ENCODE measurements at regions not wholly inside any gene's neighbourhood (a gene's known extent, or its start where the extent isn't known, plus 50 kb on each side); places are given as distances from the start of the nearest gene placed in this dataset.
"Not testable (repeated sequence)": the region's sequence is repeated elsewhere in the genome, so short reads cannot be mapped to it uniquely, and the experiment has no call there.

DNA sequence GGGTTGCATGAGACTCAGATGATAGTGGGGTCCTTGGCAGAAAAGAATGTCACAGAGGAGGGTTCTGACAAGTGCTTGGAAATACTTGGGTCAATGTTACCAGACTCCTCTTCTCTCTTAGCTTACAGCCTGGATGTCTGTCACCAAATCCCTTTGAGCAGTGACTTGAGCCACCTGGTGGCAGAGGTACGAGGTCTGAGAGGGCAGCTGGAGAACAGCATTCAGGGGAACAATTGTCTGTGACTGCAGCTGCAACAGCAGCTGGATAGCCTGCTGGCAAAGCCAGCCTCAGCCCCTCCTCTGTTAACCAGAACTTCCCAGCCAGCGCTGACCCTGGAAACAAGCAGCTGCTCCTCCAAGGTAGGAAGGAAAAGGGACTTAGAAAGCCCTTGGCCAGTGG lies 87.6 kb upstream of the NBPF20 start:
- not testable (repeated sequence) for H3K4me3 ChIP-seq (ENCODE audit: low read depth, low read length); DNase-seq (ENCODE audit: low read depth in 4 of 6, low spot score in 6 of 6); H3K27ac ChIP-seq (ENCODE audit: low read depth, low read length); H3K27me3 ChIP-seq (ENCODE audit: control insufficient read depth, insufficient read depth, low read length); H3K36me3 ChIP-seq (ENCODE audit: control insufficient read depth, insufficient read depth, low read length); H3K9me3 ChIP-seq (ENCODE audit: control insufficient read depth, insufficient read depth, low read length); H3K4me1 ChIP-seq (ENCODE audit: control insufficient read depth, insufficient read depth, low read length)
- no CpG with 5 or more reads among the region's 2 CpGs for WGBS (ENCODE audit: insufficient coverage)

DNA sequence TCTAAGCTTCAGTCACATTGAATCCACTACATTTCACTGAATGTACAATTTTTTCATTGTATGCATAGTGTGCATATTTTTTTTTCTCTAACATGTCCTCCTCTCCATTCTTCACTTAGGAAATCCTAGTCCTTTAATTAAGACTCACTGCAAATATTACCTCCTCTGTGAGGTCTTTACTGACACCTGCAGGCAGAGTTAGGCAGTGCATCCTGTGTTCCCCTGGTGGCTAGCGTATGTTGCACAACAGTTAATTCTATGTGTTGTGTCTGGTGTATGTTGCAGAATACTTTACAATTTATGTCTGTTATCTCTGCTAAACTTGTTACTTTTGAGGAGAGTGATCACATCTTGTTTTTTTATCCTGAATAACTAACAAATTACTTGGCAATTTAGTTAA lies 82.7 kb upstream of the NBPF20 start:
- whole genome bisulfite sequencing (ENCODE audit: insufficient coverage) = no CpG with 5 or more reads among the region's 1 CpG
- not testable (repeated sequence) for H3K9me3 ChIP-seq (ENCODE audit: control insufficient read depth, insufficient read depth, low read length); H3K27me3 ChIP-seq (ENCODE audit: control insufficient read depth, insufficient read depth, low read length); H3K27ac ChIP-seq (ENCODE audit: low read depth, low read length); DNase-seq (ENCODE audit: low read depth in 4 of 6, low spot score in 6 of 6); H3K36me3 ChIP-seq (ENCODE audit: control insufficient read depth, insufficient read depth, low read length); H3K4me1 ChIP-seq (ENCODE audit: control insufficient read depth, insufficient read depth, low read length); H3K4me3 ChIP-seq (ENCODE audit: low read depth, low read length)

DNA sequence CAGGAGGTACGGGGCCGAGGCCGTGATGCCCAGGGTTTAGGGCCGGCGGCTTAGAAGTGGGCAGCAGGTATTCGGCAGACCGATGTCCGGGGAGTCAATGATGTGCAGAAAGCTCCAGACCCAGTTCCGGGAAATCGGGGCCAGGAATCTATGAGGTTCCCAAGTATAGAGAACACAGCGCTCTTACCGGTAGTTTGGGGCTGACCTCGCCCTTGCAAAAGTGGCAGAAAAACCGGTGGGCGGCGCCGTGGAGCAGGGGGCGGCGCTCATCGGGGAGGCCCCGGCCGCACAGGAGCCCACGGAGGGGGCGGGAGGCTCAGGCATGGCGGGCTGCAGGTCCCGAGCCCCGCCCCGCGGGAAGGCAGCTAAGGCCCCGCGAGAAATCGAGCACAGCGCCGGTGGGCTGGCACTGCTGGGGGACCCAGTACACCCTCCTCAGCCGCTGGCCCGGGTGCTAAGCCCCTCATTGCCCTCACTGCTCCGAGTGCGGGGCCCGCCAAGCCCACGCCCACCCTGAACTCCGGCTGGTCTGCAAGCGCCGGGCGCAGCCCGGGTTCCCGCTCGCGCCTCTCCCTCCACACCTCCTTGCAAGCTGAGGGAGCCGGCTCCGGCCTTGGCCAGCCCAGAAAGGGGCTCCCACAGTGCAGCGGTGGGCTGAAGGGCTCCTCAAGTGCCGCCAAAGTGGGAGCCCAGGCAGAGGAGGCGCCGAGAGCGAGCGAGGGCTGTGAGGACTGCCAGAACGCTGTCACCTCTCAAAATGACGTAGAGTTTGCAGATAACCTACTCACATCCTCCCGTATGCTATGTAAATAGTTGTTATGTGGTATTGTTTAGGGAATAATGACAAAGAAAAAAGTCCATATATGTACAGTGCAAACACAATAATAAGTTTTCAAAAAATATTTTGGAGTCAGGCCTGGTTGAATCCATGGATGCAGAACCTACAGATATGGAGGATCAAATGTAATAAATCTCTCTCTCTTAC lies 80.6 kb upstream of the NBPF20 start:
- not testable (repeated sequence) for DNase-seq (ENCODE audit: low read depth in 4 of 6, low spot score in 6 of 6); H3K27me3 ChIP-seq (ENCODE audit: control insufficient read depth, insufficient read depth, low read length); H3K9me3 ChIP-seq (ENCODE audit: control insufficient read depth, insufficient read depth, low read length); H3K4me1 ChIP-seq (ENCODE audit: control insufficient read depth, insufficient read depth, low read length); H3K27ac ChIP-seq (ENCODE audit: low read depth, low read length); H3K36me3 ChIP-seq (ENCODE audit: control insufficient read depth, insufficient read depth, low read length); H3K4me3 ChIP-seq (ENCODE audit: low read depth, low read length)
- no CpG with 5 or more reads among the region's 59 CpGs for WGBS (ENCODE audit: insufficient coverage)

DNA sequence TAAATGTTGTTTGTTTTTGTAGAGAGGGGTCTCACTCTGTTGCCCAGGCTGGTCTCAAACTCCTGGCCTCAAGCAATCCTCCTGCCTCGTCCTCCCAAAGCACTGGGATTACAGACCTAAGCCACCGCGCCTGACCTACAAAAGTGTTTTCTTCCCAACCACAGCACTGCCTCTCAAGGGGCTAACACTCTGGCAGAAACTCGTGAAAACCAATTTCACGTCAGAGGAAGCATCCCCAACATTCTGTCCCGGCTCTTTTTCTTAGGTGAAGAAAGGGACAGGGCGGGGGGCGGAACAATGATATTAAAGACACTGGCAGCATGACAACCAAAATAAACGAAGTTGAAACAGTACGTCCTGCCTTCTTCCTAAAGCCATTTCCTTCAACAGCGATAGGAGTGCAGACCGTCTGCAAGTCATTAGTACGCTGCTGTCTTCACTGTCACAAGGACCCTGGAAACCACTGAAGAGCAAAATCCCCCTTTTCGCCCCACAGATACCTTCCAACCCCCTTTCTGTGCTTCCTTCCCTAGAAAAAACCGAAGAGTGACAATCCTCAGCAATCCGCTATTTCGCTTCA lies 79.5 kb upstream of the NBPF20 start:
- not testable (repeated sequence) for H3K27ac ChIP-seq (ENCODE audit: low read depth, low read length); DNase-seq (ENCODE audit: low read depth in 4 of 6, low spot score in 6 of 6); H3K4me3 ChIP-seq (ENCODE audit: low read depth, low read length); H3K27me3 ChIP-seq (ENCODE audit: control insufficient read depth, insufficient read depth, low read length); H3K4me1 ChIP-seq (ENCODE audit: control insufficient read depth, insufficient read depth, low read length); H3K9me3 ChIP-seq (ENCODE audit: control insufficient read depth, insufficient read depth, low read length); H3K36me3 ChIP-seq (ENCODE audit: control insufficient read depth, insufficient read depth, low read length)
- no CpG with 5 or more reads among the region's 17 CpGs for WGBS (ENCODE audit: insufficient coverage)

DNA sequence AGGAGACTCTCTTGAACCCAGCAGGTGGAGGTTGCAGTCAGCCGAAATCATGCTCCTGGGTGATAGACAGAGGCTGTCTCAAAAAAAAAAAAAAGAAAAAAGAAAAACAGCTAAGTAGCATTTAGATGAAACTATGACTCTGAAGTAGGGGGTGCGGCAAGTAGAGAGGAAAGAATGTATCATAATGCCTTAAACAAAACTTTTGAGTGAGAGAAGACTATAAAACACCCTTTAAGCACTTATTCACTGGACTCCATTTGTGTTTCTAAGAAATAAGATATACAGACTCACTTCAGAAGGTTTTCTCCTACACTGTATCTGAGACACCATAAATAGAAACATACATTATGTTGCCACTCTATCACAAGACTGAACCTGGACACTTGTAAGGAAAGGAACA lies 78.9 kb upstream of the NBPF20 start:
- WGBS (ENCODE audit: insufficient coverage) = no CpG with 5 or more reads among the region's 2 CpGs

DNA sequence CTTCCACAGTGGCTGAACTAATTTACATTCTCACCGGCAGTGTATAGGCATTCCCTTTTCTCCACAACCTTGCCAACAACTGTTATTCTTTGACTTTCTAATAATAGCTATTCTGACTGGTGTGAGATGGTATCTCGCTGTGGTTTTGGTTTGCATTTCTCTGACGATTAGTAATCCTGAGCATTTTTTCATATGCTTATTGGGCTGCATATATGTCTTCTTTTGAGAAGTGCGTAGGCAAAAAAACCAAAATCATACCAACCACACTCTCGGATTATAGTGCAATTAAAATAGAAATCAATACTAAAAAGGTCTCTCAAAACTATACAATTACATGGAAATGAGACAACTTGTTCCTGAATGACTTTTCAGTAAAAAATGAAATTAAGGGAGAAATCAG lies 74.8 kb upstream of the NBPF20 start:
- not testable (repeated sequence) for H3K27me3 ChIP-seq (ENCODE audit: control insufficient read depth, insufficient read depth, low read length); H3K9me3 ChIP-seq (ENCODE audit: control insufficient read depth, insufficient read depth, low read length); H3K36me3 ChIP-seq (ENCODE audit: control insufficient read depth, insufficient read depth, low read length); DNase-seq (ENCODE audit: low read depth in 4 of 6, low spot score in 6 of 6); H3K27ac ChIP-seq (ENCODE audit: low read depth, low read length); H3K4me3 ChIP-seq (ENCODE audit: low read depth, low read length); H3K4me1 ChIP-seq (ENCODE audit: control insufficient read depth, insufficient read depth, low read length)
- no CpG with 5 or more reads among the region's 5 CpGs for WGBS (ENCODE audit: insufficient coverage)

More for the DNA sequence above, 78.9 kb upstream of the NBPF20 start:
- not testable (repeated sequence) for H3K27ac ChIP-seq (ENCODE audit: low read depth, low read length); H3K36me3 ChIP-seq (ENCODE audit: control insufficient read depth, insufficient read depth, low read length); H3K4me3 ChIP-seq (ENCODE audit: low read depth, low read length); DNase-seq (ENCODE audit: low read depth in 4 of 6, low spot score in 6 of 6); H3K9me3 ChIP-seq (ENCODE audit: control insufficient read depth, insufficient read depth, low read length); H3K4me1 ChIP-seq (ENCODE audit: control insufficient read depth, insufficient read depth, low read length); H3K27me3 ChIP-seq (ENCODE audit: control insufficient read depth, insufficient read depth, low read length)

DNA sequence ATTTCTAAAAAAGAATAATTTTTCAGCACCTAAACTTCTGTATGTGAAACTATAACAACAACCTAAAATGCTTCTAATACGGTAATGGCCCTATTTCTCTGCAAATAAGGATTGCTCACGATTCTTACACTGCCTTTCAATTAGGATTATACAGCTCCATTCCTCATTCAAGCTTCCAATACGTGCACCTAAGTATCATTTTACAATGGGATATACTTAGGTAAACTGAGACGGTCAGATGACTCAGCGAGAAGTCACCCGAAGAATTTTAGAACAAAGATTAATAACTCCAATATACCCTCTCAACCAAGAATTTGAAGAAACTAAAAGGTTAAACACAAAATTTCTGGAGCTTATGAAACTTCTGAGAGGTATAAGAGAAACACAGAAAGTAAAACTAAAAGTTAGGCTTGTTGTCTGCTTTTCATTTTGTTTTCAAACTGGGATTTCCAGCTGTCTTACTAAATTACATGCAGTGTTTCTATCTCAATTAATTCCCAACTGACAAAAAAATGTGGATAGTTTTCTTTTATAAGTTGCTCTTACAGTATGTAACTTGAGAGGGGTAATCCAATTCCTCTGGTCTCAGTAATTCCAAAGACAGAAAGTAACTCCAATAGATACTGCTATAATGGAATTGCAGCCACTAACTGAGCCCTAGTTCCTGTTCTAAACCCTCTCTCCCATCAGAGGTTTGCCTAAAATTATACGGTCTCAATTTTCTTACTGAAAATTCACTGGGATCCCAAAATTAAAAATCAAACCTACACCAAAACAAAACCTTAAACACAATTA lies 69.9 kb upstream of the NBPF20 start:
- not testable (repeated sequence) for DNase-seq (ENCODE audit: low read depth in 4 of 6, low spot score in 6 of 6); H3K4me1 ChIP-seq (ENCODE audit: control insufficient read depth, insufficient read depth, low read length); H3K27ac ChIP-seq (ENCODE audit: low read depth, low read length); H3K27me3 ChIP-seq (ENCODE audit: control insufficient read depth, insufficient read depth, low read length); H3K9me3 ChIP-seq (ENCODE audit: control insufficient read depth, insufficient read depth, low read length); H3K4me3 ChIP-seq (ENCODE audit: low read depth, low read length); H3K36me3 ChIP-seq (ENCODE audit: control insufficient read depth, insufficient read depth, low read length)
- WGBS (ENCODE audit: insufficient coverage) = no CpG with 5 or more reads among the region's 7 CpGs

DNA sequence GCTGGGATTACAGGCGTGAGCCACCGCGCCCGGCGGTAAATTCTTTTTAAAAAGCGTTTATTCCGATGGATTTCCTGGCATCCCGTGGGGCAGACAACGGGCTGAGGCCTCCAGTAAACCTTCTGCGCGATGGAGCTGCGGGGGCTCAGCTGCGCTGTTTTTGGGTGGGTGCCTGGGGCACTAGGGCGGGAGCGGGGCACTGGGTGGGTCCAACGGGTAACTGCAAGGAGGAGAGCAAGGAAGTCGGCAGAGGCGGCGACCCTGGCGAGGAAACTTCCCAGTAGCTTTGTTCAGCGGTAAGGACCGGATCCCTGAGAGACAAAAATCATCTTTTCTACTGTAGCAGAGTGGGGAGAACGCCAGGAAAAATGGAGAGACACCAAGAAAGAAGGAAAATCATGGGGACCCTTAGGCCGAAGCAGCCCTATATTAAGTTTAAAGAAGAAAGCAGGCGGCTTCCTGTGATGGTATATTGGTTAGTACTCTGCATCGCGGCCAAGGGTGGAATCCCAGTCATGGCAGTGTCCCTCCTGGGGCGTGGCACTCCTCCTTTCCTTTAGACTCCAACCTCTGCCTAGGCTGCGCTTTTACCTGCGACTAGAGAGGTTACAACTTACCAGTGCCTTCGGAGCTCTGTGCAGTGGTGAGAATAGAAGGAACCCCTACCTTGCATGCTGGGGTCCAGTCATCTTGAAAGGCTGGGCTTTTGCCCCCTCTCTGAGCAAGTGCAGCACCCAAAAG lies 63.0 kb upstream of the NBPF20 start:
- not testable (repeated sequence) for H3K9me3 ChIP-seq (ENCODE audit: control insufficient read depth, insufficient read depth, low read length); H3K27ac ChIP-seq (ENCODE audit: low read depth, low read length); H3K27me3 ChIP-seq (ENCODE audit: control insufficient read depth, insufficient read depth, low read length); DNase-seq (ENCODE audit: low read depth in 4 of 6, low spot score in 6 of 6); H3K36me3 ChIP-seq (ENCODE audit: control insufficient read depth, insufficient read depth, low read length); H3K4me3 ChIP-seq (ENCODE audit: low read depth, low read length); H3K4me1 ChIP-seq (ENCODE audit: control insufficient read depth, insufficient read depth, low read length)
- WGBS (ENCODE audit: insufficient coverage) = no CpG with 5 or more reads among the region's 31 CpGs

DNA sequence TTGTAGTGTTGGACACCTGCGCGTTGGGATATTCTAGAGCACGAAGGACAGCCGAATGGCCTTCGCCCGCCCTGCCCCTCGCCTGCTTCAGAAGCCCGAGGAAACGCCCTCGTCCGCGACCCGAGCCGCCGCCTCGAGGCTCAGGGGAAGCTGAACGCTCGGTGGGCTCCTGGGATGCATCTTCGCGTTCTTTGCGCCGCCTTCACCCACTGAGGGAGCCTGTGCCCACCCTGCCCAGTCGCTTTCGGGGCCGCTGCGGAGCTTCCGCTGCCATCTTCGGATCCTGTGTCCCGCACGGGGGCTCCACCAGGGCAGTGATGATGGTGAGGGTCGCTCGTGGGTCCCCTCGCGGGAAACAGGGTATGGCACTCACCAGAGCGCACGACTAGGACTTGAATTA lies 61.8 kb upstream of the NBPF20 start:
- WGBS (ENCODE audit: insufficient coverage) = 5% methylated on average over 10 of the region's 36 CpGs
- peak in 1 of 6 donors; percentile 3 for DNase-seq (ENCODE audit: low read depth in 4 of 6, low spot score in 6 of 6)
- not testable (repeated sequence) for H3K27me3 ChIP-seq (ENCODE audit: control insufficient read depth, insufficient read depth, low read length); H3K9me3 ChIP-seq (ENCODE audit: control insufficient read depth, insufficient read depth, low read length); H3K4me1 ChIP-seq (ENCODE audit: control insufficient read depth, insufficient read depth, low read length); H3K27ac ChIP-seq (ENCODE audit: low read depth, low read length); H3K4me3 ChIP-seq (ENCODE audit: low read depth, low read length); H3K36me3 ChIP-seq (ENCODE audit: control insufficient read depth, insufficient read depth, low read length)
